HCT116 (cell line): ENCODE measurements at regions not wholly inside any gene's neighbourhood (a gene's known extent, or its start where the extent isn't known, plus 50 kb on each side); places are given as distances from the start of the nearest gene placed in this dataset.

Source experiments
- ATAC-seq: fragments of 200-7000 bp; cut with Tn5 transposase; 2 replicates; pipeline ENCODE4 v1.9.1; 2020; ENCODE audit warnings: mild to moderate bottlenecking, moderate library complexity
- BruUV-seq: library from RNA; stranded (reverse); fragments of 400-500 nt; replicated peaks from 2 replicates; lab custom pipeline; 2021; lab: Mats Ljungman, UMichigan
- CTCF ChIA-PET: fragments of 300-600 bp; sonication (Branson Sonifier 250); formaldehyde crosslinking; loops from one replicate; lab custom pipeline; 2021; ENCODE audit warnings: antibody characterized with exemption; lab: Charles Lee
- POLR2A ChIA-PET: fragments of 300-600, 350-600 bp; sonication (Branson Sonifier 250); formaldehyde crosslinking; loops from one replicate; lab custom pipeline; 2021; ENCODE audit warnings: antibody characterized with exemption; lab: Charles Lee
- RAD21 ChIA-PET, 2 experiments: fragments of 300-600 bp; sonication (Branson Sonifier 250); formaldehyde crosslinking; loops; one replicate each; lab custom pipeline; 2023; ENCODE audit warnings: low total read pairs in 2 of 2; ENCODE audit not compliant: uncharacterized antibody in 2 of 2, unreplicated experiment in 2 of 2, low non-redundant PET in 1 of 2; lab: Charles Lee
- DNase-seq: peaks from one replicate; pipeline ENCODE4 v3.0.0-alpha.2; 2010; ENCODE audit warnings: low read depth, low spot score
- H2AFZ ChIP-seq: fragments of 200-600 bp; shearing (Covaris generic), sonication (generic); 2 replicates; pipeline ENCODE4 v1.6.1; 2017; ENCODE audit warnings: low read depth, mixed run types, mixed read lengths, antibody characterized with exemption, low read length; ENCODE audit not compliant: poor library complexity, severe bottlenecking
- H3K27ac ChIP-seq: 2 replicates; pipeline ENCODE4 v1.5.1; 2012; ENCODE audit warnings: low read depth, low read length
- H3K27me3 ChIP-seq: fragments of 200-600 bp; sonication (generic); 2 replicates; pipeline ENCODE4 v1.6.1; 2016; ENCODE audit warnings: mixed run types, low read length, mixed read lengths; ENCODE audit not compliant: insufficient read depth
- H3K36me3 ChIP-seq, 2 experiments: fragments of 200-500 bp in 1 of 2; fragments of 200-600 bp in 1 of 2; sonication (Bioruptor generic) in 1 of 2; sonication (generic) in 1 of 2; 2 replicates each; pipeline versions ENCODE4 v1.5.1 to v1.6.1; 2014 to 2016; ENCODE audit warnings: low read length in 2 of 2, inconsistent platforms in 1 of 2, mixed read lengths in 1 of 2, mixed run types in 1 of 2; ENCODE audit not compliant: insufficient read depth in 2 of 2, control insufficient read depth in 1 of 2
- H3K4me1 ChIP-seq, 2 experiments: fragments of 200-600 bp in 1 of 2; sonication (generic) in 1 of 2; 2 replicates each; pipeline versions ENCODE4 v1.5.1 to v1.6.1; 2012 to 2017; ENCODE audit warnings: low read length in 2 of 2, inconsistent platforms in 1 of 2, mild to moderate bottlenecking in 1 of 2, mixed read lengths in 1 of 2, mixed run types in 1 of 2, moderate library complexity in 1 of 2; ENCODE audit not compliant: insufficient read depth in 2 of 2, control insufficient read depth in 1 of 2
- H3K4me2 ChIP-seq: fragments of 200-600 bp; sonication (generic); 2 replicates; pipeline ENCODE4 v1.6.1; 2017; ENCODE audit warnings: mixed run types, low read length, mixed read lengths
- H3K4me3 ChIP-seq, 2 experiments: fragments of 200-600 bp in 1 of 2; sonication (generic) in 1 of 2; replicated peaks in 1 of 2; 2 replicates each; pipeline ENCODE4 v1.5.1; 2011 to 2016; ENCODE audit warnings: low read length in 2 of 2, control low read depth in 1 of 2, low read depth in 1 of 2, mild to moderate bottlenecking in 1 of 2, mixed read lengths in 1 of 2, mixed run types in 1 of 2
- H3K79me2 ChIP-seq: fragments of 200-600 bp; sonication (generic); 2 replicates; pipeline ENCODE4 v1.6.1; 2017; ENCODE audit warnings: mild to moderate bottlenecking, mixed run types, low read length, moderate library complexity, mixed read lengths; ENCODE audit not compliant: insufficient read depth
- H3K9ac ChIP-seq: fragments of 200-600 bp; sonication (generic); 2 replicates; pipeline ENCODE4 v1.6.1; 2016; ENCODE audit warnings: low read length, mixed read lengths
- H3K9me2 ChIP-seq: fragments of 200-600 bp; sonication (generic), shearing (Covaris generic); 2 replicates; pipeline ENCODE4 v1.6.1; 2017; ENCODE audit warnings: mixed run types, mild to moderate bottlenecking, moderate library complexity; ENCODE audit not compliant: insufficient read depth
- H3K9me3 ChIP-seq, 2 experiments: fragments of 200-500 bp in 1 of 2; fragments of 200-600 bp in 1 of 2; sonication (Bioruptor generic) in 1 of 2; sonication (generic) in 1 of 2; 2 replicates each; pipeline ENCODE4 v1.6.1; 2014 to 2017; ENCODE audit warnings: low read length in 2 of 2, mixed read lengths in 2 of 2, inconsistent platforms in 1 of 2, low read depth in 1 of 2, mild to moderate bottlenecking in 1 of 2, mixed run types in 1 of 2, moderate library complexity in 1 of 2; ENCODE audit not compliant: control insufficient read depth in 1 of 2, insufficient read depth in 1 of 2
- H4K20me1 ChIP-seq: fragments of 200-600 bp; sonication (generic), shearing (Covaris generic); 2 replicates; pipeline ENCODE4 v1.6.1; 2017; ENCODE audit warnings: mixed run types, mild to moderate bottlenecking, moderate library complexity; ENCODE audit not compliant: insufficient read depth
- CBX3 ChIP-seq: IDR thresholded peaks from 2 replicates; pipeline ENCODE4 v1.6.1; 2012; ENCODE audit warnings: low read depth
- EZH2 ChIP-seq: fragments of 200-600 bp; sonication (generic); IDR thresholded peaks from 2 replicates; pipeline ENCODE4 v1.6.1; 2017; ENCODE audit warnings: antibody characterized with exemption, mixed run types
- EZH2phosphoT487 ChIP-seq: fragments of 200-600 bp; IDR thresholded peaks from 2 replicates; pipeline ENCODE4 v1.6.1; 2018; ENCODE audit warnings: antibody characterized with exemption, borderline replicate concordance
- JUND ChIP-seq: IDR thresholded peaks from 2 replicates; pipeline ENCODE4 v1.6.1; 2012
- POLR2A ChIP-seq: IDR thresholded peaks from 2 replicates; pipeline ENCODE4 v1.7.0; 2011; ENCODE audit warnings: borderline replicate concordance; ENCODE audit not compliant: insufficient read depth, insufficient read length; ENCODE audit errors: extremely low read depth
- POLR2AphosphoS5 ChIP-seq: IDR thresholded peaks from 2 replicates; pipeline ENCODE4 v1.6.1; 2011; ENCODE audit warnings: mild to moderate bottlenecking, low read depth, low read length, moderate library complexity
- RAD21 ChIP-seq: IDR thresholded peaks from 2 replicates; pipeline ENCODE4 v1.6.1; 2012; ENCODE audit warnings: low read depth, mild to moderate bottlenecking
- SP1 ChIP-seq: IDR thresholded peaks from 2 replicates; pipeline ENCODE4 v1.6.1; 2012; ENCODE audit warnings: low read depth
- SRF ChIP-seq: IDR thresholded peaks from 2 replicates; pipeline ENCODE4 v1.6.1; 2012; ENCODE audit warnings: low read depth
- TCF7L2 ChIP-seq: IDR thresholded peaks from 2 replicates; pipeline ENCODE4 v1.7.0; 2011; ENCODE audit warnings: borderline replicate concordance, inconsistent platforms; ENCODE audit not compliant: insufficient read depth, insufficient read length; ENCODE audit errors: extremely low read depth
- intact Hi-C: fragments of 100-400 bp; cut with micrococcal nuclease; formaldehyde crosslinking; loops from 2 replicates; pipeline ENCODE4 v1.10.0; 2022
- TF ChIP-seq, protein P1 (sequence below): IDR thresholded peaks from 2 replicates; pipeline ENCODE4 v1.6.1; 2011; ENCODE audit warnings: mild to moderate bottlenecking, low read length, moderate library complexity; ENCODE audit not compliant: insufficient replicate concordance; ENCODE audit errors: extremely low read depth
- TF ChIP-seq, protein P2 (sequence below): IDR thresholded peaks from 2 replicates; pipeline ENCODE4 v1.6.1; 2012; ENCODE audit warnings: low read depth

GRCh38 chr7:115578576-115578975 is 452.0 kb downstream of the TFEC start:
- ChIA-PET RAD21 (no interaction called here), CTCF (no interaction called here), POLR2A (no interaction called here)
- Histone ChIP-seq H3K79me2 (no peaks in the 10 kb centered on the region), H3K4me2 (no peak overlapping the region), H3K27me3 (no peaks in the 10 kb centered on the region), H3K4me1 (no peaks in the 10 kb centered on the region), H3K9me2 (no peaks in the 10 kb centered on the region), H2AFZ (no peak overlapping the region), H3K9ac (no peak overlapping the region), H3K27ac (no peak overlapping the region), H3K9me3 (no peaks in the 10 kb centered on the region), H3K36me3 (no peaks in the 10 kb centered on the region), H3K4me3 (no peak overlapping the region), H4K20me1 (no peaks in the 10 kb centered on the region)
- no peak for DNase-seq
- intact Hi-C loops, result no loop called here
- no TSS peak for BruUV-seq
- TF ChIP-seq POLR2AphosphoS5 (no peak), POLR2A (no peak), EZH2phosphoT487 (no peak), CBX3 (no peak), EZH2 (no peak), SRF (no peak), RAD21 (no peak), JUND (no peak), TCF7L2 (no peak), SP1 (no peak)
- TF ChIP-seq, protein P1, sequence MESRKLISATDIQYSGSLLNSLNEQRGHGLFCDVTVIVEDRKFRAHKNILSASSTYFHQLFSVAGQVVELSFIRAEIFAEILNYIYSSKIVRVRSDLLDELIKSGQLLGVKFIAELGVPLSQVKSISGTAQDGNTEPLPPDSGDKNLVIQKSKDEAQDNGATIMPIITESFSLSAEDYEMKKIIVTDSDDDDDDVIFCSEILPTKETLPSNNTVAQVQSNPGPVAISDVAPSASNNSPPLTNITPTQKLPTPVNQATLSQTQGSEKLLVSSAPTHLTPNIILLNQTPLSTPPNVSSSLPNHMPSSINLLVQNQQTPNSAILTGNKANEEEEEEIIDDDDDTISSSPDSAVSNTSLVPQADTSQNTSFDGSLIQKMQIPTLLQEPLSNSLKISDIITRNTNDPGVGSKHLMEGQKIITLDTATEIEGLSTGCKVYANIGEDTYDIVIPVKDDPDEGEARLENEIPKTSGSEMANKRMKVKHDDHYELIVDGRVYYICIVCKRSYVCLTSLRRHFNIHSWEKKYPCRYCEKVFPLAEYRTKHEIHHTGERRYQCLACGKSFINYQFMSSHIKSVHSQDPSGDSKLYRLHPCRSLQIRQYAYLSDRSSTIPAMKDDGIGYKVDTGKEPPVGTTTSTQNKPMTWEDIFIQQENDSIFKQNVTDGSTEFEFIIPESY, result no peak
- TF ChIP-seq, protein P2, sequence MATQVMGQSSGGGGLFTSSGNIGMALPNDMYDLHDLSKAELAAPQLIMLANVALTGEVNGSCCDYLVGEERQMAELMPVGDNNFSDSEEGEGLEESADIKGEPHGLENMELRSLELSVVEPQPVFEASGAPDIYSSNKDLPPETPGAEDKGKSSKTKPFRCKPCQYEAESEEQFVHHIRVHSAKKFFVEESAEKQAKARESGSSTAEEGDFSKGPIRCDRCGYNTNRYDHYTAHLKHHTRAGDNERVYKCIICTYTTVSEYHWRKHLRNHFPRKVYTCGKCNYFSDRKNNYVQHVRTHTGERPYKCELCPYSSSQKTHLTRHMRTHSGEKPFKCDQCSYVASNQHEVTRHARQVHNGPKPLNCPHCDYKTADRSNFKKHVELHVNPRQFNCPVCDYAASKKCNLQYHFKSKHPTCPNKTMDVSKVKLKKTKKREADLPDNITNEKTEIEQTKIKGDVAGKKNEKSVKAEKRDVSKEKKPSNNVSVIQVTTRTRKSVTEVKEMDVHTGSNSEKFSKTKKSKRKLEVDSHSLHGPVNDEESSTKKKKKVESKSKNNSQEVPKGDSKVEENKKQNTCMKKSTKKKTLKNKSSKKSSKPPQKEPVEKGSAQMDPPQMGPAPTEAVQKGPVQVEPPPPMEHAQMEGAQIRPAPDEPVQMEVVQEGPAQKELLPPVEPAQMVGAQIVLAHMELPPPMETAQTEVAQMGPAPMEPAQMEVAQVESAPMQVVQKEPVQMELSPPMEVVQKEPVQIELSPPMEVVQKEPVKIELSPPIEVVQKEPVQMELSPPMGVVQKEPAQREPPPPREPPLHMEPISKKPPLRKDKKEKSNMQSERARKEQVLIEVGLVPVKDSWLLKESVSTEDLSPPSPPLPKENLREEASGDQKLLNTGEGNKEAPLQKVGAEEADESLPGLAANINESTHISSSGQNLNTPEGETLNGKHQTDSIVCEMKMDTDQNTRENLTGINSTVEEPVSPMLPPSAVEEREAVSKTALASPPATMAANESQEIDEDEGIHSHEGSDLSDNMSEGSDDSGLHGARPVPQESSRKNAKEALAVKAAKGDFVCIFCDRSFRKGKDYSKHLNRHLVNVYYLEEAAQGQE, result no peak
- ATAC-seq, result no peak
